DOHH2 (cell line): ENCODE measurements at regions not wholly inside any gene's neighbourhood (a gene's known extent, or its start where the extent isn't known, plus 50 kb on each side); places are given as distances from the start of the nearest gene placed in this dataset.

ENCODE experiments used
- CTCF ChIP-seq: fragments of 200-600 bp; sonication (generic); IDR thresholded peaks from one replicate; pipeline ENCODE4 v1.5.1; 2014; ENCODE audit warnings: antibody characterized with exemption, mild to moderate bottlenecking, low read depth, low read length; ENCODE audit not compliant: poor library complexity, severe bottlenecking
- EZH2phosphoT487 ChIP-seq: fragments of 200-600 bp; sonication (generic); IDR thresholded peaks from 2 replicates; pipeline ENCODE4 v1.6.1; 2017; ENCODE audit warnings: borderline replicate concordance, mild to moderate bottlenecking, antibody characterized with exemption, low read length, moderate library complexity, mixed read lengths

DNA sequence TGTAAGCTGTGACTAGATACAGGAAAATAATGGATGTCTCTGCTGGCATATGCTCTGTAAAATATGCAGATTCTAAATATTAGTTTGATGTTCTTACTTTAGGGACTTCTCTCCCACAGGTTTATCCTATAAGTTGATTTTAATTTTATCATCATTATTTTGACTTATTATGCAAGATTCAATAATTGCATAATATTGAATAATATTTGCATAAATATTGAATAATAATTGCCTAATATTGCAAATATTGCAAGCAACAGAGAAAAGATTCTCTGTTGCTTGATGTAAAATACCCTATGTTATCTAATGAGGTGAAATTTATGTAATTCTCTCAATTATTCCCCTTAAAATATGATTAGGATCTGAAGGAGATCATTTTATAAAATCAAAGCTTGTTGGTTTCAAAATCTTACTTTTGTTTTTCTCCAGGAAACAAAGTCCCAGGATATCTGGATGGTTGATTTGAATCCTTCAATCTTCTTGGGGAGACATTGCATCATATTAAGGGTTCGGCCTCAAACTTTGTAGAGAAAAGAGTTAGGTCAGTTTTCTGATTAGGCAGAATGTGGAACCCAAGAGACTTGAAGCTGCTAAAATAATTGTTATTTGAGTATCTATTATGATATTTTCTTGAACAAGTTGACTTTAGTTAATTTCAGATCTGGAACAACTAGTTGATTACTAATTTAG lies 92.8 kb upstream of the MTPN start:
- TF ChIP-seq CTCF, result no peak
- TF ChIP-seq EZH2phosphoT487, result no peak
